HS-5 (cell line): ENCODE measurements at regions not wholly inside any gene's neighbourhood (a gene's known extent, or its start where the extent isn't known, plus 50 kb on each side); places are given as distances from the start of the nearest gene placed in this dataset.
"Not testable (repeated sequence)": the region's sequence is repeated elsewhere in the genome, so short reads cannot be mapped to it uniquely, and the experiment has no call there.

Source experiments
- DNase-seq: peaks from one replicate; pipeline ENCODE4 v3.0.0-alpha.2; 2012; ENCODE audit warnings: low read depth

GRCh38 chr4:79547851-79548250, 139.8 kb upstream of the GK2 start:
- no peak for DNase-seq

- not testable (repeated sequence) for DNase-seq
These were observed 137.3 kb upstream of the GK2 start for GRCh38 chr4:79545292-79545691.

GRCh38 chr4:79540143-79540542, 132.1 kb upstream of the GK2 start:
- DNase-seq, result no peak

DNA sequence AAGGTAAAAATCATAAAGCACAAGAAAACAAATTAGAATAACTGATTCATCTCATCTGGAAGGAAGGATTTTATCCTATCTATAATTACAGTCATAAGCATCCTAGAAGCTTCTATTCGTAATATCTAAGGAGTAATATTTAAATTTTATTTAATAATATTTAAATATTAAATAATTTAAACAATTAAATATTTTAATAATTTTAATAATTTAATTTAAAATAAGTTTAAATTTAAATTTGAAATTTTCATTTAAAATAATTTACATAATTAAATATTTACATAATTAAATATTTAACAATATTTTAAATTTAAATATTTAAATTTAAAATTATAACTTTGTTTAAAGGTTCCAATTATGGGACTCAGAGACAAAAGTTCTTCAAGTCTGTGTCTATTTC, 127.5 kb upstream of the GK2 start:
- DNase-seq, result no peak

DNA sequence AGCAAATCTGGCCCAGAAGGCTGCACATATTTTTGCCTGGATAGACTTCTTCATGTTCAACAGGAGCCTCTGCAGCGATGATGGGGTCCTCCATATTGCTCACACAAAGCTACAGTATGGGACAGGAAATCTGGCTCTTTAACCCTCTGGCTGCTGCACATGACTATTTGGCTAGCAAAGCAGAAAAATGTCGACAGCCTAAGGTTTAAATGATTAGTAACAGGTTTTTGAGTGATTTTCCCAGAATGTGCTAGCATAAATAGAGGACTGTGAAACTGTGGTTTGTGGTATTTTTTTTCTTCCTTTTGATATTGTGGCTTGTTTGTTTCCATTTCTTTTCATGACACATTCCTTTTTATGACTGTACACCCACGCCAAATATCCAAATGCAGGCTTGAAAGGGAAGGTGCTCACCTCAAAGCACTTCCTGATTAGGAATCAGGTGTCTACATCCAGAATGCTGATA, 120.2 kb upstream of the GK2 start:
- DNase-seq, result no peak

DNA sequence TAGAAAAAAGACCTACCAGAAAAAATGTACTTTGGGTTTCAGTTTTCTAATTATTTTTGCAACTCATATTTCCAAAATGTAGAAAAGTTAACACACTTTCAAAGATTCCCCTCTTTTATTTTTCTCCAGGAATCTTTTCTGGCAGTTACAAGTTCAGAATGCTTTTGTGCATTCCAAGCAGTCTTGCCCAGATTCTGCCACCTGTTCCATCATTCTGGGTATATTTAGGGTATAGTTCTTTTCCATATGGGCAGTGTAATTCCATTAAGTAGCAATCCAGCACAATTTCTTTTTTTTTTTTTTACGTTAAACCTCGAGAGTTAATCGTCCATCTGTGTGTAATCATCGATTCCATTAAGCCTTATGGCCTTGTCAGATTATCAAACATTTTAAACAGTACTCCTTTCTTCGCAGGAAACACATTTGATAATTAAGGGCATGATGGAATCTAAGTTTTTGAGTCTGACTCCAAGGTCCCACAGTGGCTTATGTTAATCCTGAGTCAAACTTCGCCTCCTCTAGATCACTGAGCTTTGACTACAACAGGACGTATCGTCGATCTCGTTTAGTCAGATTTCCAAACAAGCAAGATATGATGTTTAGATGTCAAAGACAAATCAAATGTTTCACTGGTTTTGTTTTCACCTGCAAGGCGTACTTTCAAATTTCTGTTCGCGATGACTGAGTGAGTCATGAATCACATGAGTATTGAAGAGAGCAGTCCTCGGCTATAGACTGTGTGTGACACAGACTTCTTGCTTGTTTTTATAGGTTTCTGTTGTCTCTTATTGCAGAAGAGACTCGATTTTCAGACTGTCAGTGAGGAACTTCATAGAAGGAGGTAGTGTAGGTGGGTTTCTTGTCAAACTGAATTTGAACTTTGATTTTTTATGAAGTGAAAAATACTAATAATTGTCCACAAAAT, 118.9 kb upstream of the GK2 start:
- no peak for DNase-seq

- no peak for DNase-seq
These were observed 108.1 kb upstream of the GK2 start for GRCh38 chr4:79516114-79516513.

DNA sequence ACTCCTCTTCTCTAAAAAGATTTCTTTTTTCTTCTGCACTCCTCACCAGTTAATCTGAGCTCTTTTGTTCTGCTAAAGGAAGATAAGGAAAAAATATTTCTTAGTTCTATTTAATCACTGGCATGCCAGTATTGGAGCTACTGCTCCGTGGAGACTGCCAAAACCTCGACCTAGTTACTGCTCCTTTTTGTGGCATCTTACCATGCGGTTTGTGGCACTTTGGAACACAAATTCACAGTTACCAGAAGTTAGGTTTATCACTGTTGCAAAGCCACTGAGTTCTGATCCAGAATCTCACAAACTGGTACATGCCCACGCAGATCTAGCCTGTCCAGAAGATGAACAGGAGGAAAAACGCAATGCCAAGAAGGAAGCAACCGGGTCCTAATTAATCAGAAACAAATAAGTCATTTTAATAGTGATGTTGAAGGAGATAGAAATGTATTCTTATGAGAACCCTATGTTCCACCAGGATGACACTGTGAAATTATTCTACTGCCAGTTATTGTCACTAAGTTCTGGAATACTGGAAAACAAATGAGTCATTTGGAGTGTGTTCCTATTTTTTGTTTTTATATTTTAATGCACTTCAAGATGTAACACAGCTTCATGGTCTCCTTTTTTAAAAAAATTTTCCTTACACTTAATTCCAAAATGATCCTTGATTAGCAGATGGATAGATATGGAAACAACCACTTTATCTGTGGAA, 106.7 kb upstream of the GK2 start:
- no peak for DNase-seq

- no peak for DNase-seq
These were observed 105.5 kb upstream of the GK2 start for GRCh38 chr4:79513576-79513975.

DNA sequence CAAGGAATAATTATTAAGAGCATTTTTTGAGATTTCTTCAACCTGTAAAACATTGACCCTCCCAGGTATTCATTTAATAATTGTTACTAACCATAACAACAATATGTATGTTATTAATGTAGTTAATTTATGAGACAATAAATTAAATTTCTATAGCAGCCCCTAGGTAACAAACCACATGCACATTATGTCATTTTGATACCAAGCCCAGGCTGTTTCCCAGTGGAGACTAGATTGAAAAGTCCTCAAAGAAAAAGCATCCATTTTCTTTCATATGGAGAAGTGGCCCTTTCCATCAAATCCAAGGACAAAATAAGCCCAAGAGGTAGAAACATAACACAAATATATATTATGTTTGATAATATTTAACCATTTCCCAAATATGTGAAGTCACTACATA, 104.3 kb upstream of the GK2 start:
- DNase-seq, result no peak

- DNase-seq, result no peak
These were observed 94.1 kb upstream of the GK2 start for GRCh38 chr4:79502081-79502480.

DNA sequence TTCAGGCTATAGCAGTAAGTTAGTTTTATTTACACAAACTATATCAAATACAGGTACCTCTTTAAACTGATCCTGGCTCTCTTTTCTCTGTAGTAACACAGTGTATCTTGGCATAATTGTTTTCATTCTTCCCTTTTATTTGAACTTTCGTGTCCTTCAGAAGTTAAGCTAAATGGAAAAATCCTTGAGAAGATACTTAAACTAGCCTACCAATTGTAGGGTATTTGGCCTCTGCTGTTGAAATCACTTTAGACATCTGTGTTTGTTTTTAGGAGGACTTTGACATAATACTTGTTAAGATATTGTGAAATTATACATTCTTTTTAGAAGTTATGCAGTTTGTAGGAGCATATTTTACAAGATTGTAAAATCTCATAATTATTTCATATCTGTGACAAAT, 90.3 kb upstream of the GK2 start:
- peak; percentile 4 for DNase-seq

- no peak for DNase-seq
These were observed 89.0 kb upstream of the GK2 start for GRCh38 chr4:79497001-79497400.

DNA sequence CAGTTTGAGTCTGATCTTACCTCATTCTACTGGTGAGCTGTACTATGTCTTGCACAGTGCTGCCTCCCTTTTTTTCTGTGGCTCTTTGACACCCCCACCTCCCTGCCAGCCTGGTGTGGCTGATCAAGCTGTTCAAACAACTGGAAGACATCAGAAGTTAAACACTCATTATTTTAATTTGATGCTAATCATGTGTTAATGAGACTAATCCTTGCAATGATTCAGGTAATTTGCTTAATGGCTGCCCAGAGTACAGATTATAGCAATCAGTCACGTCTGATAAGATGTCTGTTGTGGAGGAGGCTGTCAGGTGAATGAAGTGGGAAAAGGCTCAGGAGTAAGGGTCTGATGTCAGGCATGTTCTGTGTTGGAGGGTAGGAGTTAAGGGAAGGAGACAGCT, 87.4 kb upstream of the GK2 start:
- DNase-seq, result no peak

GRCh38 chr4:79492148-79492547, 84.1 kb upstream of the GK2 start:
- DNase-seq, result no peak

DNA sequence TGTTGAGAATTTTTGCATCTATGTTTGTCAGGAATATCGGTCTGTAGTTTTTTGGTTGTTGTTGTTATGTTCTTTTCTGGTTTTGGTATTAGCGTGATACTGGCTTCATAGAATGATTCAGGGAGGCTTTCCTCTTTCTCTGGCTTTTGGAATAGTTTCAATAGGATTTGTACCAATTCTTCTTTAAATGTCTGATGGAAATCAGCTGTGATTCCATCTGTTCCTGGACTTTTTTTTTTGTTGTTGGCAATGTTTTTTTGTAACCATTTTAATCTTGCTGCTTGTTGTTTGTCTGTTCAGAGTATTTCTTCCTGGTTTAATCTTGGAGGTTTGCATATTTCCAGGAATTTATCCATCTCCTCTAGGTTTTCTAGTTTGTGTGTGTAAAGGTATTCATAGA, 81.5 kb upstream of the GK2 start:
- DNase-seq, result no peak

- DNase-seq, result no peak
These were observed 68.2 kb upstream of the GK2 start for GRCh38 chr4:79476196-79476595.

DNA sequence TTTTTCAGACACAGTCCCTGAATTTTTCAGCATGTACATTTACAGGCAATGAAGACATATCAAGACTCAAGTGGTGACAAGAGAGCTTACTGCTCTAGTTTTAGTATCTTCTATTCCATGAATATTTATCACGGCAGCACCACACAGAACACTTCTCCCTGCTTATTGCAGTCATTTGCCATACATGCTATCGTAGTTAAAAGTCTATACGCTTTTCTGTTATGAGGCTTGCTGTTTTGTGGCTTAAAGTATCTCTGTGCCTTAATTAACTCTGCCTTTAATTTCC, 65.4 kb upstream of the GK2 start:
- DNase-seq, result no peak

GRCh38 chr4:79472693-79473438, 64.8 kb upstream of the GK2 start:
- DNase-seq, result no peak

- no peak for DNase-seq
These were observed 64.0 kb upstream of the GK2 start for GRCh38 chr4:79472036-79472435.

GRCh38 chr4:79471309-79471708, 63.3 kb upstream of the GK2 start:
- no peak for DNase-seq

GRCh38 chr4:79467246-79467932, 59.4 kb upstream of the GK2 start:
- no peak for DNase-seq
